Mesendoderm (in vitro differentiated cells): ENCODE measurements at regions not wholly inside any gene's neighbourhood (a gene's known extent, or its start where the extent isn't known, plus 50 kb on each side); places are given as distances from the start of the nearest gene placed in this dataset.
"Not testable (repeated sequence)": the region's sequence is repeated elsewhere in the genome, so short reads cannot be mapped to it uniquely, and the experiment has no call there.

Experiments used
- DNase-seq: peaks from one replicate; pipeline ENCODE4 v3.0.0; 2013
- H2AK5ac ChIP-seq: 2 replicates; pipeline ENCODE4 v1.6.1; 2013; ENCODE audit warnings: low read length, inconsistent platforms
- H2BK120ac ChIP-seq: 2 replicates; pipeline ENCODE4 v1.6.1; 2013; ENCODE audit warnings: low read depth, mild to moderate bottlenecking, low read length, moderate library complexity, mixed read lengths
- H2BK15ac ChIP-seq: replicated peaks from 2 replicates; pipeline ENCODE4 v1.6.1; 2013; ENCODE audit warnings: low read depth, mild to moderate bottlenecking, moderate library complexity
- H2BK5ac ChIP-seq: 2 replicates; pipeline ENCODE4 v1.6.1; 2013; ENCODE audit warnings: low read length, inconsistent platforms
- H3K18ac ChIP-seq: 2 replicates; pipeline ENCODE4 v1.6.1; 2013; ENCODE audit warnings: mild to moderate bottlenecking, low read length, mixed read lengths
- H3K23ac ChIP-seq: one replicate; pipeline ENCODE4 v1.6.1; 2013; ENCODE audit warnings: low read length
- H3K27ac ChIP-seq: 2 replicates; pipeline ENCODE4 v1.5.1; 2013; ENCODE audit warnings: low read depth, mild to moderate bottlenecking, inconsistent platforms, low read length, moderate library complexity
- H3K27me3 ChIP-seq: 2 replicates; pipeline ENCODE4 v1.6.1; 2013; ENCODE audit warnings: low read length, control low read depth, mild to moderate bottlenecking, inconsistent platforms; ENCODE audit not compliant: insufficient read depth, poor library complexity
- H3K36me3 ChIP-seq: 2 replicates; pipeline ENCODE4 v1.6.1; 2013; ENCODE audit warnings: low read length, inconsistent platforms; ENCODE audit not compliant: control insufficient read depth, insufficient read depth
- H3K4ac ChIP-seq: one replicate; pipeline ENCODE4 v1.6.1; 2013; ENCODE audit warnings: low read depth, mild to moderate bottlenecking, low read length, moderate library complexity
- H3K4me1 ChIP-seq: 2 replicates; pipeline ENCODE4 v1.6.1; 2013; ENCODE audit warnings: low read depth, low read length, inconsistent platforms; ENCODE audit not compliant: control insufficient read depth
- H3K4me2 ChIP-seq: 2 replicates; pipeline ENCODE4 v1.6.1; 2013; ENCODE audit warnings: low read length
- H3K4me3 ChIP-seq: 2 replicates; pipeline ENCODE4 v1.5.1; 2013; ENCODE audit warnings: mild to moderate bottlenecking, low read length
- H3K56ac ChIP-seq: one replicate; pipeline ENCODE4 v1.6.1; 2013; ENCODE audit warnings: low read length
- H3K79me1 ChIP-seq: 2 replicates; pipeline ENCODE4 v1.6.1; 2013; ENCODE audit warnings: low read length, inconsistent platforms
- H3K79me2 ChIP-seq: 2 replicates; pipeline ENCODE4 v1.6.1; 2013; ENCODE audit warnings: mild to moderate bottlenecking, low read length; ENCODE audit not compliant: control insufficient read depth, insufficient read depth
- H3K9ac ChIP-seq: 2 replicates; pipeline ENCODE4 v1.6.1; 2013; ENCODE audit warnings: low read length, inconsistent platforms
- H4K5ac ChIP-seq: one replicate; pipeline ENCODE4 v1.6.1; 2013; ENCODE audit warnings: low read length
- H4K8ac ChIP-seq: one replicate; pipeline ENCODE4 v1.6.1; 2013; ENCODE audit warnings: low read depth, mild to moderate bottlenecking, control low read depth, low read length, moderate library complexity
- WGBS: extraction: QIAGEN DNeasy Blood & Tissue Kit; methylation state at CpG from one replicate; pipeline ENCODE4 v1.1.7; 2013; ENCODE audit warnings: low lambda C conversion rate, missing lambda C conversion rate; ENCODE audit not compliant: insufficient coverage; ENCODE audit errors: extremely low coverage; 5-methylcytosine and 5-hydroxymethylcytosine counted together

GRCh38 chr4:13998850-13999445, 371.4 kb upstream of the BOD1L1 start:
- Histone ChIP-seq H4K8ac (no peak overlapping the region), H3K4me2 (no peak overlapping the region), H2BK120ac (no peak overlapping the region), H3K27me3 (no peaks in the 10 kb centered on the region), H2BK15ac (no peak overlapping the region), H3K56ac (no peak overlapping the region), H4K5ac (no peak overlapping the region), H3K79me1 (no peaks in the 10 kb centered on the region), H3K4ac (no peak overlapping the region), H3K4me3 (no peak overlapping the region), H2AK5ac (no peak overlapping the region), H3K79me2 (no peaks in the 10 kb centered on the region), H3K36me3 (no peaks in the 10 kb centered on the region), H3K9ac (no peak overlapping the region), H2BK5ac (no peak overlapping the region), H3K4me1 (no peaks in the 10 kb centered on the region), H3K27ac (no peak overlapping the region), H3K23ac (no peak overlapping the region), H3K18ac (no peak overlapping the region)
- no peak for DNase-seq
- WGBS: 100% methylated on average over 1 of the region's 3 CpGs

- no peak overlapping the region for H3K23ac ChIP-seq
- no peaks in the 10 kb centered on the region for H3K27me3 ChIP-seq
- H3K18ac ChIP-seq: no peak overlapping the region
- no peak overlapping the region for H3K4ac ChIP-seq
- no peak overlapping the region for H3K27ac ChIP-seq
- no peak overlapping the region for H3K4me3 ChIP-seq
- H3K4me1 ChIP-seq: no peaks in the 10 kb centered on the region
- no peak overlapping the region for H4K5ac ChIP-seq
- H3K79me2 ChIP-seq: no peaks in the 10 kb centered on the region
- no peak overlapping the region for H2BK15ac ChIP-seq
- no peak for DNase-seq
- no peak overlapping the region for H3K9ac ChIP-seq
- H2AK5ac ChIP-seq: no peak overlapping the region
- H3K79me1 ChIP-seq: no peaks in the 10 kb centered on the region
- H3K56ac ChIP-seq: no peak overlapping the region
- no peak overlapping the region for H3K4me2 ChIP-seq
- no peak overlapping the region for H2BK120ac ChIP-seq
- no peak overlapping the region for H4K8ac ChIP-seq
- H3K36me3 ChIP-seq: no peaks in the 10 kb centered on the region
- no CpG with 5 or more reads among the region's 2 CpGs for WGBS
- no peak overlapping the region for H2BK5ac ChIP-seq
Measured at GRCh38 chr4:14000091-14000814, 372.7 kb upstream of the BOD1L1 start.

GRCh38 chr4:14002331-14002730, 374.8 kb upstream of the BOD1L1 start:
- H3K4me3 ChIP-seq, H4K5ac ChIP-seq, H3K36me3 ChIP-seq, DNase-seq, H3K9ac ChIP-seq, H3K27me3 ChIP-seq, H4K8ac ChIP-seq, H3K4ac ChIP-seq, H2BK120ac ChIP-seq, H2AK5ac ChIP-seq, H3K79me2 ChIP-seq, H3K23ac ChIP-seq, H3K4me1 ChIP-seq, H3K27ac ChIP-seq, H2BK5ac ChIP-seq, H2BK15ac ChIP-seq, H3K79me1 ChIP-seq, H3K4me2 ChIP-seq, H3K18ac ChIP-seq, H3K56ac ChIP-seq: not testable (repeated sequence)
- no CpG with 5 or more reads among the region's 3 CpGs for WGBS

GRCh38 chr4:14008494-14008893, 381.0 kb upstream of the BOD1L1 start:
- WGBS: no CpG with 5 or more reads among the region's 3 CpGs
- H2BK120ac ChIP-seq: no peak overlapping the region
- no peak overlapping the region for H3K4me3 ChIP-seq
- no peak overlapping the region for H3K4me2 ChIP-seq
- no peak overlapping the region for H2AK5ac ChIP-seq
- no peak overlapping the region for H4K5ac ChIP-seq
- no peaks in the 10 kb centered on the region for H3K4me1 ChIP-seq
- H3K56ac ChIP-seq: no peak overlapping the region
- H2BK15ac ChIP-seq: no peak overlapping the region
- no peak overlapping the region for H3K9ac ChIP-seq
- H3K27ac ChIP-seq: no peak overlapping the region
- no peaks in the 10 kb centered on the region for H3K79me2 ChIP-seq
- no peak overlapping the region for H3K23ac ChIP-seq
- no peak for DNase-seq
- H3K36me3 ChIP-seq: no peaks in the 10 kb centered on the region
- H3K27me3 ChIP-seq: no peaks in the 10 kb centered on the region
- H2BK5ac ChIP-seq: no peak overlapping the region
- H3K4ac ChIP-seq: no peak overlapping the region
- no peak overlapping the region for H3K18ac ChIP-seq
- no peak overlapping the region for H4K8ac ChIP-seq
- no peaks in the 10 kb centered on the region for H3K79me1 ChIP-seq

- no CpG with 5 or more reads among the region's 5 CpGs for WGBS
- no peak overlapping the region for H3K27ac ChIP-seq
- H3K79me2 ChIP-seq: no peaks in the 10 kb centered on the region
- no peak overlapping the region for H2BK5ac ChIP-seq
- no peak overlapping the region for H3K9ac ChIP-seq
- H3K18ac ChIP-seq: no peak overlapping the region
- no peak overlapping the region for H3K4me3 ChIP-seq
- H3K79me1 ChIP-seq: no peaks in the 10 kb centered on the region
- no peaks in the 10 kb centered on the region for H3K36me3 ChIP-seq
- H3K56ac ChIP-seq: no peak overlapping the region
- no peak overlapping the region for H2BK15ac ChIP-seq
- no peak overlapping the region for H3K4me2 ChIP-seq
- H4K8ac ChIP-seq: no peak overlapping the region
- H3K4me1 ChIP-seq: peaks cover under 1% of the 10 kb centered on the region
- no peak overlapping the region for H2AK5ac ChIP-seq
- no peaks in the 10 kb centered on the region for H3K27me3 ChIP-seq
- H3K4ac ChIP-seq: no peak overlapping the region
- H4K5ac ChIP-seq: no peak overlapping the region
- H3K23ac ChIP-seq: no peak overlapping the region
- H2BK120ac ChIP-seq: no peak overlapping the region
- DNase-seq: no peak
Measured at GRCh38 chr4:14018191-14018853, 390.8 kb upstream of the BOD1L1 start.
